Thyroid gland (tissue), 4 donors: ENCODE measurements at regions not wholly inside any gene's neighbourhood (a gene's known extent, or its start where the extent isn't known, plus 50 kb on each side); places are given as distances from the start of the nearest gene placed in this dataset.

ENCODE experiments used
- DNase-seq, 2 donors: peaks; one replicate each; pipeline ENCODE4 v3.0.0-alpha.2; 2019
- H3K27ac ChIP-seq, 3 donors: fragments of 200-600 bp; sonication (generic); 1 replicate in 2 of 3; 2 replicates in 1 of 3; pipeline ENCODE4 v1.5.1; 2016 to 2019; ENCODE audit warnings: mild to moderate bottlenecking in 1 of 3, moderate library complexity in 1 of 3
- H3K27me3 ChIP-seq: fragments of 200-600 bp; sonication (generic); one replicate; pipeline ENCODE4 v1.5.1; 2019
- H3K36me3 ChIP-seq, 2 donors: fragments of 200-600 bp; sonication (generic); one replicate each; pipeline ENCODE4 v1.5.1; 2016 to 2019
- H3K4me1 ChIP-seq, 2 donors: fragments of 200-600 bp; sonication (generic); one replicate each; pipeline ENCODE4 v1.5.1; 2017 to 2019
- H3K4me3 ChIP-seq, 3 donors: fragments of 200-600 bp; sonication (generic); replicated peaks in 1 of 3; 1 replicate in 2 of 3; 2 replicates in 1 of 3; pipeline ENCODE4 v1.5.1; 2016; ENCODE audit warnings: mild to moderate bottlenecking in 1 of 3
- H3K9me3 ChIP-seq: fragments of 200-600 bp; sonication (generic); one replicate; pipeline ENCODE4 v1.5.1; 2017
- CTCF ChIP-seq, 6 experiments: fragments of 200-600 bp in 3 of 6; fragments of 450-650 bp in 3 of 6; sonication (generic) in 3 of 6; IDR thresholded peaks; one replicate each; pipeline ENCODE4 v1.5.1; 2016 to 2019; ENCODE audit warnings: antibody characterized with exemption in 6 of 6, mild to moderate bottlenecking in 2 of 6, inconsistent platforms in 1 of 6, moderate library complexity in 1 of 6
- POLR2A ChIP-seq, 2 donors: fragments of 450-650 bp; IDR thresholded peaks; one replicate each; pipeline ENCODE4 v1.6.1; 2017; ENCODE audit warnings: antibody characterized with exemption in 2 of 2, mild to moderate bottlenecking in 2 of 2, moderate library complexity in 1 of 2
- WGBS, 2 donors: methylation state at CpG; one replicate each; pipeline ENCODE4 v1.1.5; 2017; 5-methylcytosine and 5-hydroxymethylcytosine counted together
- intact Hi-C: fragments of 100-400 bp; cut with DNase I; formaldehyde crosslinking; loops from one replicate; pipeline ENCODE4 v1.15.1; 2023

GRCh38 chr2:157143901-157144300 is 113.6 kb upstream of the GALNT5 start:
- H3K27me3 ChIP-seq, result no peaks in the 10 kb centered on the region
- H3K4me1 ChIP-seq, result no peaks in the 10 kb centered on the region
- 93 to 98% methylated on average over 4 of the region's 4 CpGs for WGBS, 2 donors
- no peaks in the 10 kb centered on the region for H3K36me3 ChIP-seq
- DNase-seq, result no peak
- no peak overlapping the region for H3K27ac ChIP-seq
- no peak for TF ChIP-seq POLR2A (IDR thresholded peaks at IDR 0.05)
- TF ChIP-seq CTCF (IDR thresholded peaks at IDR 0.05), result no peak
- intact Hi-C loops, result no loop called here
- no peaks in the 10 kb centered on the region for H3K9me3 ChIP-seq
- H3K4me3 ChIP-seq, result no peak overlapping the region

GRCh38 chr2:157149270-157149669 is 108.2 kb upstream of the GALNT5 start:
- WGBS, 2 donors, result 46 to 48% methylated on average over 2 of the region's 2 CpGs
- no peak overlapping the region for H3K4me3 ChIP-seq
- H3K4me1 ChIP-seq, result no peaks in the 10 kb centered on the region
- no peak for DNase-seq
- no peaks in the 10 kb centered on the region for H3K9me3 ChIP-seq
- intact Hi-C loops, result no loop called here
- H3K36me3 ChIP-seq, result no peaks in the 10 kb centered on the region
- H3K27me3 ChIP-seq, result no peaks in the 10 kb centered on the region
- TF ChIP-seq CTCF (IDR thresholded peaks at IDR 0.05) (no peak), POLR2A (IDR thresholded peaks at IDR 0.05) (no peak)
- no peak overlapping the region for H3K27ac ChIP-seq

GRCh38 chr2:157150747-157151146 is 106.8 kb upstream of the GALNT5 start:
- intact Hi-C loops, result no loop called here
- DNase-seq, result no peak
- H3K9me3 ChIP-seq, result no peaks in the 10 kb centered on the region
- no peaks in the 10 kb centered on the region for H3K4me1 ChIP-seq
- WGBS, 2 donors, result 78 to 84% methylated on average over 3 of the region's 3 CpGs
- H3K36me3 ChIP-seq, result no peaks in the 10 kb centered on the region
- no peak overlapping the region for H3K27ac ChIP-seq
- H3K27me3 ChIP-seq, result no peaks in the 10 kb centered on the region
- TF ChIP-seq CTCF (IDR thresholded peaks at IDR 0.05) (no peak), POLR2A (IDR thresholded peaks at IDR 0.05) (no peak)
- no peak overlapping the region for H3K4me3 ChIP-seq

GRCh38 chr2:157152362-157152761 is 105.1 kb upstream of the GALNT5 start:
- H3K36me3 ChIP-seq, result no peaks in the 10 kb centered on the region
- no peaks in the 10 kb centered on the region for H3K27me3 ChIP-seq
- WGBS, 2 donors, result 63 to 68% methylated on average over 1 of the region's 1 CpG
- intact Hi-C loops, result no loop called here
- no peak for DNase-seq
- H3K9me3 ChIP-seq, result no peaks in the 10 kb centered on the region
- no peaks in the 10 kb centered on the region for H3K4me1 ChIP-seq
- H3K4me3 ChIP-seq, result no peak overlapping the region
- no peak for TF ChIP-seq CTCF (IDR thresholded peaks at IDR 0.05)
- TF ChIP-seq POLR2A (IDR thresholded peaks at IDR 0.05), result no peak
- no peak overlapping the region for H3K27ac ChIP-seq

GRCh38 chr2:157155992-157156391 is 101.5 kb upstream of the GALNT5 start:
- no peaks in the 10 kb centered on the region for H3K9me3 ChIP-seq
- no peaks in the 10 kb centered on the region for H3K4me1 ChIP-seq
- no peak for DNase-seq
- no peak overlapping the region for H3K27ac ChIP-seq
- no peaks in the 10 kb centered on the region for H3K27me3 ChIP-seq
- H3K36me3 ChIP-seq, result no peaks in the 10 kb centered on the region
- WGBS, 2 donors, result 59 to 97% methylated on average over 1 of the region's 1 CpG
- intact Hi-C loops, result no loop called here
- TF ChIP-seq POLR2A (IDR thresholded peaks at IDR 0.05), result no peak
- TF ChIP-seq CTCF (IDR thresholded peaks at IDR 0.05), result no peak
- H3K4me3 ChIP-seq, result no peak overlapping the region
